Spleen (tissue), 7 donors: ENCODE measurements at regions not wholly inside any gene's neighbourhood (a gene's known extent, or its start where the extent isn't known, plus 50 kb on each side); places are given as distances from the start of the nearest gene placed in this dataset.

Experiments used
- POLR2A ChIP-seq, 3 donors: fragments of 450-650 bp; IDR thresholded peaks; one replicate each; pipeline ENCODE4 v1.5.1; 2017; ENCODE audit warnings: antibody characterized with exemption in 3 of 3, mild to moderate bottlenecking in 1 of 3
- TF ChIP-seq, protein P1 (sequence below), 11 experiments: fragments of 200-600 bp in 7 of 11; fragments of 450-650 bp in 4 of 11; sonication (generic) in 4 of 11; IDR thresholded peaks in 8 of 11; conservative IDR thresholded peaks in 3 of 11; 1 replicate in 7 of 11; 2 replicates in 4 of 11; pipeline versions ENCODE4 v1.4.0 to v1.8.0; 2016 to 2021; ENCODE audit warnings: antibody characterized with exemption in 11 of 11, inconsistent platforms in 4 of 11, mild to moderate bottlenecking in 1 of 11
- donor health status: DM: no; HTN: no; CAD: no; lungs with moderate emphysema.
- donor health status: DM: no; HTN: no; CAD: no.
- donor health status: DM: no; HTN: no; CAD: no.

DNA sequence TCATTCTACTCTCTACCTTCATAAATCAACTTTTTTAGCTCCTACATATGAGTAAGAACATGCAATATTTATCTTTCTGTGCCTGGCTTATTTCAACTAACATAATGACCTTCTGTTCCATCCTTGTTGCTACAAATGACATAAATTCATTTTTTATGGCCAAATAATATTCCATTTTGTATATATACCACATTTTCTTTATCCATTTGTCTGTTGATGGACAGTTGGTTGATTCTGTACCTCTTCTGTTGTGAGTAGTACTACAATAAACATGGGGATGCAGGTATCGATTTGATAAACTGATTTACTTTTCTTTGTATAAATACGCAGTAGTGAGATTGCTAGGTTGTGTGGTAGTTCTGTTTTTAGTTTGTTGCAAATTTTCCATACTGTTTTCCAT lies 279.5 kb upstream of the NFIA start:
- TF ChIP-seq, protein P1, sequence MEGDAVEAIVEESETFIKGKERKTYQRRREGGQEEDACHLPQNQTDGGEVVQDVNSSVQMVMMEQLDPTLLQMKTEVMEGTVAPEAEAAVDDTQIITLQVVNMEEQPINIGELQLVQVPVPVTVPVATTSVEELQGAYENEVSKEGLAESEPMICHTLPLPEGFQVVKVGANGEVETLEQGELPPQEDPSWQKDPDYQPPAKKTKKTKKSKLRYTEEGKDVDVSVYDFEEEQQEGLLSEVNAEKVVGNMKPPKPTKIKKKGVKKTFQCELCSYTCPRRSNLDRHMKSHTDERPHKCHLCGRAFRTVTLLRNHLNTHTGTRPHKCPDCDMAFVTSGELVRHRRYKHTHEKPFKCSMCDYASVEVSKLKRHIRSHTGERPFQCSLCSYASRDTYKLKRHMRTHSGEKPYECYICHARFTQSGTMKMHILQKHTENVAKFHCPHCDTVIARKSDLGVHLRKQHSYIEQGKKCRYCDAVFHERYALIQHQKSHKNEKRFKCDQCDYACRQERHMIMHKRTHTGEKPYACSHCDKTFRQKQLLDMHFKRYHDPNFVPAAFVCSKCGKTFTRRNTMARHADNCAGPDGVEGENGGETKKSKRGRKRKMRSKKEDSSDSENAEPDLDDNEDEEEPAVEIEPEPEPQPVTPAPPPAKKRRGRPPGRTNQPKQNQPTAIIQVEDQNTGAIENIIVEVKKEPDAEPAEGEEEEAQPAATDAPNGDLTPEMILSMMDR (IDR thresholded peaks at IDR 0.05 in 8 of 11, conservative IDR thresholded peaks at IDR 0.05 in 3 of 11), result no peak
- TF ChIP-seq POLR2A (IDR thresholded peaks at IDR 0.05), result no peak
